CD4-positive, alpha-beta T cell treated with Interleukin-17A for 1 hour (primary cell): ENCODE measurements at regions not wholly inside any gene's neighbourhood (a gene's known extent, or its start where the extent isn't known, plus 50 kb on each side); places are given as distances from the start of the nearest gene placed in this dataset.

ENCODE experiments used
- DNase-seq: peaks from one replicate; pipeline ENCODE4 v3.0.0-alpha.2; 2020

DNA sequence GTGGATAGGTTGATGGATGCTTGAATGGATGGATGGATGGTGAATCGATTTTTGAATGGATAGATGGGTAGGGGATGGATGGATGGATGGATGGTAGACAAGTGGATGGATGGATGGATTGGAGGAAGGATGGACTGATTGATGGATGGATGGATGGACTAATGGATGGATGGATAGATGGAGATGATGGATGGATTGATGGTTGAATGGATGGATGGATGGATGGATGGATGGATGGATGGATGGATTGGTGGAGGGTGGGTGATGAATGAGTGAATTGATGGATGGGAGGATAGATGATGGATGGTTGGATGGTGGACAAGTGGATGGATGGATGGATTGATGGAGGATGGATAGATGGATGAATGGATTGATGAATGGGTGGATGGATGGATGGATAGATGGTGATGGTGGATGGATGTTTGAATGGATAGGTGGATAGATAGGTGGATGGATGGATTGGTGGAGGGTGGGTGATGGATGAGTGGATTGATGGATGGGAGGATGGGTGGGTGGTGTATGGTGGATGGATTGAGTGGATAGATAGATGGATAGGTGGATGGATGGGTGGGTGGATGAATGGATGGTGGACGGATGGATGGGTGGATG, 1140.9 kb downstream of the BRD1 start:
- no peak for DNase-seq

DNA sequence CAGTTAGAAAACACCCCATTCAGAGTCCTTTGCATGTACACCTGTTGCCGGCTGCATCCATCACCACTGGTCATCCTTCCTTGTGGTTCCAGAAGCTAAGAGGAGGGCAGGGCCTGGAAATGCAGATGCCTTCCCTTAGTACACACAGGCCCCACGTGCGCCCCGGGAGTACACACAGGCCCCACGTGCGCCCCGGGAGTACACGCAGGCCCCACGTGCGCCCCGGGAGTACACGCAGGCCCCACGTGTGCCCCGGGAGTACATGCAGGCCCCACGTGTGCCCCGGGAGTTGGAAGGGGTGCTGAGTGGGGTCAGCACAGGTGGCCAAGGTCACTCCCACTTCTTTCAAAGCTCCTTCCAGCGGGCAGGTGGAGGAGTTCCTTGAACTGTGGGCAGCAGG, 1141.9 kb downstream of the BRD1 start:
- no peak for DNase-seq

DNA sequence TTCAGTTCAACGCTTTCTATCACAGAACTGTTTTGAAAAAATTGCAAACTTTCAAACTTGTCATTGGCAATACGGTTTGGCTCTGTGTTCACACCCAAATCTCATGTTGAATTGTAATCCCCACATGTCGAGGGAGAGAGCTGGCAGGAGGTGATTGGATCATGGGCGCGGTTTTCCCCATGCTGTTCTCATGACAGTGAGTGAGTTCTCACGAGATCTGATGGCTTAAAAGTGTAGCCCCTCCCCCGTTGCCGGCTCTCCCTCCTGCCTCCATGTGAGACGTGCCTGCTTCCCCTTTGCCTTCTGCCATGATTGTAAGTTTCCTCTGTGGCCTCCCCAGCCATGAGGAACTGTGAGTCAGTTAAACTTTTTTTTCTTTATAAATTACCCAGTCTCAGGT, 1144.0 kb downstream of the BRD1 start:
- no peak for DNase-seq

DNA sequence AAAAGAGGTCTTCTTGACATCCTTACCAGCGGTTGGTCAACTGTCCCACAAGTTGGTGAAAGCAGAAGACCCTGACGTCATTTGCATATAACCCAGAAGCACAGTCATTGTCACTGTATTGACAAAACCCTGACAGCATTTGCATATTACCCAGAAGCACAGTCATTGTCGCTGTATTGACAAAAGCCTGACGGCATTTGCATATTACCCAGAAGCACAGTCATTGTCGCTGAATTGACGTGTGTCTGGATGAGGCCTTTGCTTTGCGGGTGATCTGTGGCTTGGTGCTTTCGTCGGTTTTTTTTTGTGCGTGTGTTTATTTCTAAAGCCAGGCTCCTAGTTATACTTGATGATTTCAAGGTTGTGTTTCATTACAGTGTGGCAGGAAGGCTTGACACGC, 1145.2 kb downstream of the BRD1 start:
- DNase-seq: no peak

DNA sequence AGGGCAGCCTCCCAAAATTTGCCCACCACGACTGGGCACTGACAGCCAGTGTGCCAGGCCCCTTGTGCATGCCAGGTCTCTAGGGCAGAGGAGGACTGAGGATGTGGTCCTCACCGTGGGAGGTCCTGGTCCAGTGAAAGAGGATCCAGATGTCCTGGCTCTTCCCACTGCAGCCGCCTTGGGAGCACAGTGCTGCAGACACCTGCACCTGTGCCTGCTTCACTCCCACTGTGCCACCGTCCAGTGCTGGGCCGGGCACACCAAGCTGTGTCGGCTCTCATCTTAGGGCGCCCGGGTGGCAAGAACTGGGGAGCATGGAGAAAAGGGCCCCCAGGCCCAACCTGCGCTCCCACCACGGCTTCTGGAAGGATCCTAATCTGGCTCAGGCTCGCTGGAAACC, 1147.1 kb downstream of the BRD1 start:
- no peak for DNase-seq

DNA sequence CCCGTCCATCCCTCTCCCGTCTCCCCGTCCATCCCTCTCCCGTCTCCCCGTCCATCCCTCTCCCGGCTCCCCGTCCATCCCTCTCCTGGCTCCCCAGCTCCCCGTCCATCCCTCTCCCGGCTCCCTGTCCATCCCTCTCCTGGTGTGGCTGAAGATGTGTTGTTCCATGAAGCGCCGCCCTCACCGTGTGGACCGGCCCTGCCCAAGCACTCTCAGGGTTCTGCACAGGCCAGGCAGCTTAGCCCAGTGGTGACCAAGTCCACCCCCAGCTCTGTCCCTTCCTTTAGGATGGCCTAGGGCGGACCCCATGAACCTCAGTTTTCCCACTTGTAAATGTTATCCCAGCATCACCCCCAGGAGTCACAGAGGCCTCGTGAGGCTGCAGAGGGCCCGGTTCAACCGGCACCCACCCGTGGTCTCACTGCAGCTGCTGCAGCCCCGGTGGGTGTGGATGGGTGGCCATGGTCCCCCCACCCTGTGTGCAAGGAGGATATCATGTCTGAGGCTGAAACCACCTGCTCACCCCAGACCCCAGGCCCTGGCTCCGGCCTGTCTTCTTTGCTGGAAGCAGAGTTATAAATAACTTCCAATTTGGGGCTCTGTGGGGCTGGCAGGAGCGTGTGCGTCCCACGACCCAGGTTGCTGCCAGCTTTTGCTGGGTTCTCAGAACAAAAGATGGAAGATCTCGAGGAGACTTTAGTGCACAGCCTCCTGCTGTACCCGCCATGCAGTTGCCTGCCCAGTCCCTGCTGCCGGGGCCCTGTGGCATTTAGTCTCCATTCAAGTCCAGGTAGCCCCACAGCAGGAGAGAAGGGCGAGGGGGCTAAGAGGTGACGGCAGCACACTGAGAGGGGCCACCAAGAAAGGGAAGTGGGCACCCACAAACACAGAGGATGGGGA, 1147.8 kb downstream of the BRD1 start:
- no peak for DNase-seq

DNA sequence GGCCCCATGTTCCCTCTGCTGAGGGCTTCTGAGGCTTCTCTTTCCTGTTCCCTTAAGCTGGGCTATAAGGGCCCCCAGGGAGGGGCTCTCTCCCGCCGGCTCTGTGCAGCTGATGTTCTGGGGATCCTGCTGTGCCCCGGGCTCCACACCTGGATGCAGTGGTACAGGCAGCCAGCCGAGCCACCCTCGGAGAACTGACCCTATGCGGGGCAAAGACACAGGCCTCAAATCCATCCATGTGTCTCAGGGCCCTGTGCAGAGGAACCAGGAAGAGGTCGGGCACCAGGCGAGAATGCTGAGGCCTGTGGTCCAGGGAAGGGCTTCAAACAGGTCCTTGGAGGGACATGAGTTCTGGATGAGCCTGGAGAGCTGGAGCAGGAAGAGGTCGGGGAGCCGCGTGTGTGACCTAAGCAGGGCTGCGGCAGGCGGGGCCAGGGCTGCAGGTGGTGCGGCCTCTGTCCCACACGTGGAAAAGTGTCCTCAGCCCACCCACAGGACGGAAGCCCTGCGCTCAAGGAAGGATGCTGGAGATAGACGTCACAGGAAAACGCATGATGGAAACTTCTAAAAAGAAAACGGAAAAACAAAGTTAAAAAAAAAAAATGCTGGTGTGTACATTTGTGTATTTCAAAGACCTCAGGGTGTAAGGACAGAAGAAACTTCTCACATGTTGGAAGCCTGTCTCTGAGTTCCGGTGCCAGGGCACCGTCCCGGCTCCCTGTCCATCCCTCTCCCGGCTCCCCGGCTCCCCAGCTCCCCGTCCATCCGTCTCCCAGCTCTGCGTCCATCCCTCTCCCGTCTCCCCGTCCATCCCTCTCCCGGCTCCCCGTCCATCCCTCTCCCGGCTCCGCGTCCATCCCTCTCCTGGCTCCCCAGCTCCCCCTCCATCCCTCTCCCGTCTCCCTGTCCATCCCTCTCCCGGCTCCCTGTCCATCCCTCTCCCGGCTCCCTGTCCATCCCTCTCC, 1149.2 kb downstream of the BRD1 start:
- DNase-seq: no peak

DNA sequence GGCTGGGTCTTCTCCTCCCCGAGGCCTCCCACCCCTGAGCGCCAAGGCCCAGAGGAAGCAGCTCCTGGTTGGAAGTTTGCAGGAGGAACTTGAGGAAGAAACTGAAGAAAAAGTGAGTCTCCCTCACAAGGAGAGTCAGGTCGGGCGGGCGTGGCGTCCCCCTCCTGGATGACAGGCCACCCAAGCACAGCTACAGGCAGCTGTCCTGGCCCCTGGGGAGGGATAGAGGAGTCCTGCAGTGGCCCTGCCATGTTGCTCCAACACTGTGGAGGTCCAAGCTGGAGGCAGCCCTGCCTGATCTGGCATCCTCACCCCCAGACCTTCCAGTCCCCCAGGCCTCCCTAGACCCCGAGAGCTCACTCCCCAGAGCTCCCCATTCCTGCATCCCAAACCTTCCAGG, 1150.1 kb downstream of the BRD1 start:
- DNase-seq: no peak

DNA sequence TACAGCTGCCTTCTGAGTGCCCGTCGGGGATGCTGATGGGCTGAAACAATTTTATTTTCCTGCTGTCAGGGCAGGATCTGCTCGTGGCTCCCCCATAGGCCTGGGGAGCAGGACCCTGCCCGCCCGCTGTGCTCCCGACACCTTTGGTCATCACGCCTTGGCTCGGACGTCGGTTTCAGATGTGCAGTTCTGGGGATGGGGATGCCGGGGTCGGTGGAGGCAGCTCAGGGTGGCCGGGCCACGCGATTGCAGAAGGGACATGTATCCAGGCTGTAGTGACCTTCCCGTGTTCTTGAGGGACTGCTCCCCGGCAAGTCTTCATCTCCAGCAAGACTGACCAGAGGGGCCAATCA, 1150.5 kb downstream of the BRD1 start:
- no peak for DNase-seq

DNA sequence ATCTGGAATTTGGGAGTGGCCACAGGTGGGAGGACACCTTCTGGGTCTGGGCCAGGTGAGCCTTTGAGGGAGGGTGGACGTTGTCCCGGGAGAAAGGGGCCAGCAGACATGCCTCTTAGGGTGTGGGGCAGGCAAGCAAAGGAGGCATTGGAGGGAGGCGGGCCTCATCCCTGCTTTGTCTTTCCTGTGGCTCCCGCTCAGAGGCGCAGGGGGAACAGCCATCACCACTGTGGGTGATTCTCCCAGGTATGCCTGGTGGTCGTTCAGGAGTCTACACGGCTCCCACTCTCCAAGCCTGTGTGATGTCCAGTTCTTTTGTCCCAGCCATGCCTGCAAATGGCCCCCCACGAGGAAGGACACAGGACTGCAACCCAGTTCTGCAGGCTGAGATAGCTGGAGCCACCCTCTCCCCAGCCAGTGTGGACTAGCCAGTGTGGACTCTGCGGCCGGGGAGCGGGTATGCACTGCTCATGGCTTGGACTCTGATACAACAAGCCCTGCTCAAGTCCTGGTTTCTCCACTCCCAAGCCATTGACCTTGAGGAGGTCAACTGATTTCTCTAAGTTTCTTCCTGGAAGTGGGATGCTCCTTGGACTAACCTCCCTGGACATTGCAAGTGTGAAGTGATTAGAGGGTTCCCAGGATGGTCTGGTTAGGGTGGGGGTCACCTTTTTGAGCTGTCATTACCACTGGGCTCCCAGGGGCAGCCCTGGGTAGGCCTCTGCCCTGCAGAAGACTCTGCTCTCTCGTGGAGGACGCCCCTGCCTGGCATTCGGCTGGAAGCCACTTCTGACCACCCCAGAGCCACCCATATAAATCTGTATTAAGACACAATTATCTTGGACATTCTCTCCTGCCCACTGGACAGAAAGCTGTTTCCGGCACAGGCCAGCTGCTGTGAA, 1151.2 kb downstream of the BRD1 start:
- no peak for DNase-seq

DNA sequence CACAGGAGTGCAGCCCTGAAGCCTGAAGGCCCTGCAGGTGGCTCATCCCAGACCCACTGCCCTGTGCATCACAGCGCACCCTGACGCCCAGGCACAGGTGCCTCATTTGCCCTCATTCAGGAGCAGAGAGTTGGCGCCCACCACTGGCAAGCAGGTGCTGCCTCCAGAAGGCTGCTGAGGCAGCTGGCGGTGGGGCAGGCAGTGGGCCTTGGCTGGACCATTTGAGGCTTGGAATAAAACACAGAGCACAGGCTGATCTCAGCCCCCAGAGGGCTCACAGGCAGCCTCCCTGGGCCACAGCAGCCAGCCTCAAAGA, 1151.9 kb downstream of the BRD1 start:
- DNase-seq: no peak

DNA sequence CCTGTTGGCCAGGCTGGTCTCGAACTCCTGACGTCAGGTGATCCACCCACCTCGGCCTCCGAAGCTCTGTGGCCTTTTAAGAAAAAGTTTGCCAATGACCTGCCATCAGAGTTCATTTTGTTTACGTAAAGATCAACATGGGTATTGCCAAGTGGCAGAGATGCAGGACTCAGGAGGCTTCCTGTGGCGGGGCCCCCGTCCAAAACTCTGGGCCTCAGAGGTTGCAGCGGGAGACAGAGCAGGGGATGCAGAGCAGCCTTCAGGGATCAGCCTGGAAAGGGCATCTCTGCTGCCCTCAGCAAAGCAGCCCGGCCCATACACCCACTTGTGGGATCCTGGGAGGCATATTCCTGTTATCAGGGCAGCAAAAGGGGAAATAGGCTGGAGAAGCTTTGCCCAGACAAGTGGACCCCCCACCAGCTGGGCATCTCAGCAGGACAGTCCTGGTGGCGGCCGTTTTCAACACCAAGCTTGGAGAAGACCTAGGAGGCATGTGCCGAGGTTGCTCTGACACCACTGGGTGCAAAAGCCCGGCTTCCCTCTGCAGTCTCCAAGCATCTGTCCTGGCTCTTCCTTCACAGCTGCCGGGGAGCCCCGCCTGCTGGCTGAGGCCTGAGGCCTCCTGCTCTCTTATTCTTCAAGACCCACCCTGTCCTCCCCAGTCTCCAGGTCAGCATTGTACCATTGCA, 1152.4 kb downstream of the BRD1 start:
- no peak for DNase-seq

DNA sequence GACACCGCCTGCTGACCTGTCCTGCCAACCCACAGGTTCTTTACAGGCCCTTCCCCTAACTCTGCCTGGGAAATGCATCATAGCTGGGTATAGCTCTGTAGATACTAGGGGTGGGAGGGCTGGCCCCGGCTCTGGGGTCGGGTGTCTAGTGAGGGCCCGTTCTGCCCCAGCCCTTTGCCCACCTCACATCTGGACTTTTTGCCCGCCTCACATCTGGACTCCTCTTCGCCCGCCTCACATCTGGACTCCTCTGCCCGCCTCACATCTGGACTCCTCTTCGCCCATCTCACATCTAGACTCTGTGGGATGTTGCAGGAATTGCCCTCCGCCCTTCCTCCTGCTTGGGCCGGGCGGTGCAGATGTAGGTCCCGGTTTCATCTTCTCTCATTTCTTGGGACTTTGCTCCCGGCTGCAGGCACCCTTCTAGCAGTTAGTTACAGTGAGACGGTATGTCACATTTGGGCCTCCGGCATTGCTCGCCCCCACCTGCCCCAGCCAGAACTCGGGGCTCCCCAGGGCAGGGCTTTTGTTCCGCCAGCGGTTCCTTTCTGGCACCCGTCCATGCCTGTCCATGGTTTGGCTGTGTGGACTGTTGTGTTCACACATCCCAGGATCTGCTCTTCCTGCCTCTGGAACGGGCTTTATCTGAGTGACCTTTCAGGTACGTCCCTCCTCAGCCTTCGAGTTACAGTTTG, 1153.7 kb downstream of the BRD1 start:
- DNase-seq: no peak

DNA sequence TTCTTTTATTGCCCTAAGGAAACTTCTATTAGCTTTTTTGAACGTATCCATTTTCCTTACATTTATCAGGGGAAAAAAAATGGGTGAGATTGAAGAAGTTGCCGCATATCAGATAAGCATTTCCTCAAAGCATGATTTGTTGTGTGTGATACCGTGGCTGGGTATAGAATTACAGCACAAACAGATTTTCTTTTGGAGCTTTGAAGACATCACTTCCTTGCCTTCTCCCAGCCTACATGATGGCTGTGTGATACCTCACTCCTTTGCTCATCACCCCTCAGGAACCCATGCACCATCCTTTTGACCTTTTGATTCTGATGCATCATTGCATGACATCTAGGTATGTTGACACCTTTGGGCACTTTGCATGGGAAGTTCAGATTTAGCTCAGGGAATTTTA, 1155.3 kb downstream of the BRD1 start:
- DNase-seq: no peak

DNA sequence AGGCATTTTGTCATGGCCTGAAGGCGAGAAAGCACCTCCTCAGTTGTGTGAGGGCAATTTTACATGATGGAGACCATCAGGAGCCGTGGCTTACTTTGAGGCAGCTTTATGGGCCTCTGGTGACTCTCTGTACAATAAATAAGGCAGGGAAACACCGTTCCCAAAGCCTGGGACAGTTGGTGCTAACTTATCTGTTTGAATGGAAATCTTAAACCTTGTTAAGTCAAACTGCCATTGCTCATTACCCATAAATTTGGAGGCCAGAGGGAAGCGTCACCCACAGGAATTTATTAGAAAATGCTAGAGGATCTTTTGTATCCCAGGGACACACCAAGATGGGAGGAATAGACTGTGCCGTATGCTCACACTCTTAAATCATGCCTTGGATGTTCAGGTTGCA, 1156.9 kb downstream of the BRD1 start:
- no peak for DNase-seq

DNA sequence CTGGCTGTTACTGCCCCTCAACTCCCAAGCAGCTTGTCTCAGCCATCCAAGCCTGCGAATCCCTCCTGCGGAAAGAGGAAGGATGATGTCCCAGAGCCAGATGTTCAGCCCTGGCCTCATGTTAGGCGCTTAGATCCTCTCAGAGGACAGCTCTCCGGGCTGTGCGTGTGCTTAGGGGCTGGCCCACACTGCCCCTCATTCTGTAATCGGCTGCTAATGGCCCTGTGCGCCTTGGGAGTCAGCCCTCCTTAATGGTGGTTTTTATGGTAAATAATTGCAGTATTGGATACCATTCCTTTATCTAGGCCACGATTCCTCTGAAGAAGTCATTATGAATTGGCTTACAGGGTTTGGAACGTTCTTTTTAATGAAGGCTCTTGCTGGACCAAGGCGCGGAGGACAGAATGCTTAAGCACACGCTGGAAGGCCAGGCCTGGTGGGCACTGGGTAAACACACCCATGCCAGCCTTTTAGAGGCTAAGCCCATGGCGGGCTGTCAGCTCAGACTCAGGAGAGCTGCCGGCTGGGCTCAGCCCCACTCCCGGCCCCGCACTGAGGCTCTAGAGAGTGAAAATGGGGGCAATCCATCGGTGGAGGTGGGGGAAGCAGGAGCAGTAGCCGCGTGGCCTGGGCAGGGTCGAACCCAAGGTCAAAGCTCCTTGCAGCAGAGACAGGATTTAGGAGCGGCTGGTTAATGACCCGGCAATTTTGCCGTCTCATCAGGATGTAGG, 1157.5 kb downstream of the BRD1 start:
- DNase-seq: no peak

DNA sequence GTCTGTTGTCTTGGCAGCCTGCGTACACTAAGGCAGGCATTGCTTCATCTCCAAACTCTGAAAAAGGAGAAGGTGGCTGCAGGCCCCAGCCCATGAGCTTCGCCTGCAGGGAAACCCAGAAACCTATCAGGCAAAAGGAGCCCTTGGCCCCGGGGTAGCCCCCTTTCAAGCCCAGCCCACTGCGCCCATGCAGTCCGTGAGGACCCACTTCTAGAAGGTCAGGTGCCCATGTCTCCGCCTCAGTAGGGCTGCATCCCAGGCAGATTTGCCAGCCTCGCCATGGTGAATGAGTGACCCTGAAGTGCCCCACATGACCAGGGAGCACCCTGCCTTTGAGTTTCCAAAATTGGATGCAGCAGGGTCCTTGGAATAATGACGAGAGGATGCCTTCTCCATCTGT, 1158.4 kb downstream of the BRD1 start:
- DNase-seq: no peak

DNA sequence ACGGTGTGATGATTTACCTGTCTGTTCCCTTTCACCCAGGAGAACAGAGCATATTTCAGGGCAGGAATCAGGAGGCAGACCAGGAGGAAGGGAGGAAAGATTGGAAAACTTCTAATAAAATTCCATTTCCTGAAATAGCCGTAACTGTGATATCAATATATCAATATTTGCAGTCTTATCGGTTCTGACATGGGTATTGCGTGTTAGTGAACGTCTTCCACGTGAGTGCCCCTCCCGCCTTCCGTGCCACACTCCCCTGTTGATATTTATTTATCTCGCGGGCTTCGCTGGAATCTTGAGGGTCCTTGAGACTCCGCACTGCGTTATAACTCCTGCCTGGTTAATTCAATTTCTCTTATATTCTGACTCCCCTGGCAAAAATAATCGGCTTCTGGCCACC, 1160.4 kb downstream of the BRD1 start:
- DNase-seq: no peak

DNA sequence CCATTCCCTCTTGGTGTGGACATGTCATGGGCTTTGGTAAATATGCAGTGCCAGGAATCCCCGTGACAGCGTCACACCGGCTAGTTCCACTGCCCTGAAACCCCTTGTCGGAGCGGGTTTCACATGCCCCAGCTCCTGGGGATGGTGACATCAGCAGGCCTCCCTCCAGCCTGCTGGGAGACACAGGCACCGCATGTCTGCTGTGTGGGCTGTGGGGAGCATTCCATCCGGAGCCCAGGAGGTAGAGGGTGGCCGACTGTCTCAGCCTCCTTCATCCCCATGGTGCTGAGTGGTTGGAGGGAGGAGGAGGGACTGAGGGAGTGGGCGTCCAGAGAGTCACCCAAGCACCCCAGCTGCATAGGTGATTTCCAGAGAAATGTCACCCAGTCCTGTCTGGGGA, 1161.1 kb downstream of the BRD1 start:
- no peak for DNase-seq

DNA sequence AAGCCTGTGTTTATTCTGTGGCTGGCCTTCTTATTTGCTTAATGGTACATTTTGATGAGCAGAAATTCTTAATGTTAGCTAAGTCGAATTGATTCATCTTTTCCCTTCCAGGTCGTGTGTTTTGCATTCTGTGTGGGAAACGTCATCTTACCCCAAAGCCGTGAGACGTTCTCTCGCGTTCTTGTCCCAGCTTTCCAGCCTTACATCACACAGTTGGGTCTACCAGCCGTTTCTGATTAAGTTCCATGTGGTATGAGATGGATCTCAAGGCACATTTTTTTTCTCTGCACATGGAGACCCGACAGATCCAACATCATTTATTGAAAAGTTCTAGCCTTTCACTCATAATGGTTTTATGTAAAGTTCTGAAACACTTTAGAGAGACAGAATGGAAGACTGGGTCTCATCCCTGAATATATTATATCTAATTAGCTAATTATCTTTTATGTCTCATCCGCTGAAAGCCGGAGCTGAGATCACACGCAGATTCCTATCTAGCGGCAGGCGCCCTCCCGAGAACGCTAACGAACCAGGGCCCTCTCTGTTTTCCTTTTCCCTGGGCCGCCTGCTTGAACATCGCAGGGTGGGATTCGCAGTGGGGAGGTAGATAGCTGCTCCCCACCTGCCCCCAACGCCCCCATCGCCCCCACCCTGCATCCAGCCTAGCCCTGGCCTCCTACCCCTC, 1162.2 kb downstream of the BRD1 start:
- no peak for DNase-seq
